H9 (cell line): ENCODE measurements at regions not wholly inside any gene's neighbourhood (a gene's known extent, or its start where the extent isn't known, plus 50 kb on each side); places are given as distances from the start of the nearest gene placed in this dataset.

Experiments
- DNase-seq: peaks from one replicate; pipeline ENCODE4 v3.0.0-alpha.2; 2017
- H2AFZ ChIP-seq: one replicate; pipeline ENCODE4 v1.6.1; 2013; ENCODE audit warnings: mild to moderate bottlenecking, low read length, control low read depth, moderate library complexity
- H2AK5ac ChIP-seq: 2 replicates; pipeline ENCODE4 v1.6.1; 2013; ENCODE audit warnings: low read length, control low read depth, mixed read lengths; ENCODE audit not compliant: insufficient read length
- H2BK120ac ChIP-seq: one replicate; pipeline ENCODE4 v1.6.1; 2013; ENCODE audit warnings: low read depth, mild to moderate bottlenecking, low read length, control low read depth, inconsistent platforms; ENCODE audit not compliant: poor library complexity, severe bottlenecking
- H2BK12ac ChIP-seq: 2 replicates; pipeline ENCODE4 v1.6.1; 2013; ENCODE audit warnings: low read length, control low read depth, mixed read lengths, low read depth; ENCODE audit not compliant: insufficient read length
- H2BK15ac ChIP-seq: 2 replicates; pipeline ENCODE4 v1.6.1; 2013; ENCODE audit warnings: low read depth, low read length, control low read depth
- H2BK20ac ChIP-seq: one replicate; pipeline ENCODE4 v1.6.1; 2013; ENCODE audit warnings: low read depth, mild to moderate bottlenecking, low read length, control low read depth, inconsistent platforms; ENCODE audit not compliant: poor library complexity, severe bottlenecking
- H2BK5ac ChIP-seq: 2 replicates; pipeline ENCODE4 v1.6.1; 2013; ENCODE audit warnings: low read length, control low read depth, mixed read lengths; ENCODE audit not compliant: insufficient read length
- H3K14ac ChIP-seq: 2 replicates; pipeline ENCODE4 v1.6.1; 2013; ENCODE audit warnings: low read length, control low read depth; ENCODE audit not compliant: insufficient read depth
- H3K18ac ChIP-seq: 2 replicates; pipeline ENCODE4 v1.6.1; 2013; ENCODE audit warnings: low read depth, mild to moderate bottlenecking, mixed read lengths, low read length, control low read depth; ENCODE audit not compliant: insufficient read length
- H3K23ac ChIP-seq: 2 replicates; pipeline ENCODE4 v1.6.1; 2013; ENCODE audit warnings: low read length, control low read depth, mixed read lengths, low read depth; ENCODE audit not compliant: insufficient read length
- H3K23me2 ChIP-seq: 2 replicates; pipeline ENCODE4 v1.6.1; 2013; ENCODE audit warnings: low read depth, mild to moderate bottlenecking, mixed read lengths, low read length, control low read depth; ENCODE audit not compliant: insufficient read length, poor library complexity, severe bottlenecking
- H3K27ac ChIP-seq: 2 replicates; pipeline ENCODE4 v1.5.1; 2013; ENCODE audit warnings: low read length, control low read depth, mixed read lengths, low read depth; ENCODE audit not compliant: insufficient read length
- H3K27me3 ChIP-seq: 2 replicates; pipeline ENCODE4 v1.6.1; 2013; ENCODE audit warnings: low read length, control low read depth, inconsistent platforms; ENCODE audit not compliant: insufficient read depth
- H3K4ac ChIP-seq: 2 replicates; pipeline ENCODE4 v1.6.1; 2013; ENCODE audit warnings: low read depth, mild to moderate bottlenecking, control low read depth, inconsistent platforms, low read length, moderate library complexity
- H3K4me1 ChIP-seq: 2 replicates; pipeline ENCODE4 v1.6.1; 2013; ENCODE audit warnings: low read length, control low read depth, inconsistent platforms; ENCODE audit not compliant: insufficient read depth
- H3K4me2 ChIP-seq: 2 replicates; pipeline ENCODE4 v1.6.1; 2013; ENCODE audit warnings: low read length, control low read depth, mixed read lengths; ENCODE audit not compliant: insufficient read length, insufficient read depth
- H3K56ac ChIP-seq: 2 replicates; pipeline ENCODE4 v1.6.1; 2013; ENCODE audit warnings: low read depth, mild to moderate bottlenecking, mixed read lengths, low read length, control low read depth; ENCODE audit not compliant: insufficient read length
- H3K79me1 ChIP-seq: 2 replicates; pipeline ENCODE4 v1.6.1; 2013; ENCODE audit warnings: low read depth, mild to moderate bottlenecking, moderate library complexity, low read length, control low read depth, inconsistent platforms; ENCODE audit not compliant: insufficient read depth, poor library complexity, severe bottlenecking
- H3K79me2 ChIP-seq: 2 replicates; pipeline ENCODE4 v1.6.1; 2013; ENCODE audit warnings: low read length, control low read depth, inconsistent platforms; ENCODE audit not compliant: insufficient read depth
- H3K9ac ChIP-seq: 2 replicates; pipeline ENCODE4 v1.6.1; 2013; ENCODE audit warnings: low read length, control low read depth, mixed read lengths; ENCODE audit not compliant: insufficient read length; ENCODE audit errors: extremely low read depth
- H3K9me3 ChIP-seq: one replicate; pipeline ENCODE4 v1.6.1; 2013; ENCODE audit warnings: low read depth, low read length, inconsistent platforms; ENCODE audit not compliant: control insufficient read depth
- H3T11ph ChIP-seq: one replicate; pipeline ENCODE4 v1.6.1; 2013; ENCODE audit warnings: mild to moderate bottlenecking, low read length, control low read depth, inconsistent platforms
- H4K20me1 ChIP-seq: one replicate; pipeline ENCODE4 v1.6.1; 2013; ENCODE audit not compliant: control insufficient read depth, insufficient read length, insufficient read depth
- H4K5ac ChIP-seq: 2 replicates; pipeline ENCODE4 v1.6.1; 2013; ENCODE audit warnings: low read depth, mild to moderate bottlenecking, mixed read lengths, low read length, control low read depth; ENCODE audit not compliant: insufficient read length
- H4K8ac ChIP-seq: replicated peaks from 2 replicates; pipeline ENCODE4 v1.6.1; 2013; ENCODE audit warnings: low read length, control low read depth, mixed read lengths, low read depth; ENCODE audit not compliant: insufficient read length
- H4K91ac ChIP-seq: 2 replicates; pipeline ENCODE4 v1.6.1; 2013; ENCODE audit warnings: low read depth, mild to moderate bottlenecking, moderate library complexity, mixed read lengths, low read length, control low read depth; ENCODE audit not compliant: insufficient read length
- H3K27ac Mint-ChIP-seq, 3 experiments: 2 replicates in 2 of 3; 3 replicates in 1 of 3; pipeline ENCODE4 v1.8.0; 2020 to 2021; ENCODE audit warnings: mixed read lengths in 3 of 3, mild to moderate bottlenecking in 1 of 3, moderate library complexity in 1 of 3
- H3K27me3 Mint-ChIP-seq: 2 replicates; pipeline ENCODE4 v1.8.0; 2021; ENCODE audit warnings: low read depth, mild to moderate bottlenecking, moderate library complexity, mixed read lengths
- H3K36me3 Mint-ChIP-seq, 3 experiments: 2 replicates in 2 of 3; 3 replicates in 1 of 3; pipeline ENCODE4 v1.8.0; 2020 to 2021; ENCODE audit warnings: low read depth in 3 of 3, mixed read lengths in 3 of 3; ENCODE audit not compliant: insufficient read depth in 1 of 3
- H3K4me1 Mint-ChIP-seq, 2 experiments: 2 replicates each; pipeline ENCODE4 v1.8.0; 2020; ENCODE audit warnings: mixed read lengths in 2 of 2
- H3K4me3 Mint-ChIP-seq, 2 experiments: 2 replicates in 1 of 2; 3 replicates in 1 of 2; pipeline ENCODE4 v1.8.0; 2020 to 2021; ENCODE audit warnings: mild to moderate bottlenecking in 2 of 2, mixed read lengths in 2 of 2, moderate library complexity in 1 of 2
- H3K9me3 Mint-ChIP-seq, 2 experiments: 2 replicates in 1 of 2; 3 replicates in 1 of 2; pipeline ENCODE4 v1.8.0; 2020; ENCODE audit warnings: mild to moderate bottlenecking in 2 of 2, mixed read lengths in 2 of 2, moderate library complexity in 1 of 2
- WGBS: extraction: QIAGEN DNeasy Blood & Tissue Kit; methylation state at CpG from one replicate; pipeline ENCODE4 v1.1.7; 2013; ENCODE audit warnings: missing lambda C conversion rate, low lambda C conversion rate, mixed read lengths; ENCODE audit not compliant: insufficient read length; ENCODE audit errors: extremely low coverage; 5-methylcytosine and 5-hydroxymethylcytosine counted together
- TF ChIP-seq, protein P1 (sequence below): fragments of 200-600 bp; sonication (generic); conservative IDR thresholded peaks from 3 replicates; pipeline ENCODE4 v1.8.0; 2021; ENCODE audit warnings: antibody characterized with exemption, mild to moderate bottlenecking

DNA sequence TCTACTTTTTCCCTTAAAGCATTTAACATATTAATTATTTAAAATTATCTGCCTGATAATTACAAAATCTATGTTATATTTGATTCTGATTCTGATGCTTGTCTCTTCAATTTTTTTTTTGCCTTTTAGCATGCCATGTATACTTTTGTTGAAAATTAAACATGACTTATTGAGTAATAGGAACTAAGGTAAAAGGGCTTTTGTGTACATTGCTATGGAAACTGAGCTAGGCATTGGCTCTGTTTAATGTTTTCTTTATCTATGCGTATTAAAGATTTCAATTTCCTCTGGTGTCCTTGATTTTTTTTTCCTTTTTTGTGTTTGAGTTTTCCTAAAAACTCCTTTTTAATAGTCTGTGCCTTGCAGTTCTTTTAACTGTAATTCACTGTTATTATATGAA is 805.2 kb downstream of the DHX35 start:
- Mint-ChIP-seq H3K9me3 (peaks cover 6 to 8% of the 10 kb centered on the region in 2 experiments; a peak in 4 of 5 replicates), H3K4me3 (no peak overlapping the region), H3K4me1 (peaks cover 5% of the 10 kb centered on the region in 2 experiments; a peak in 3 of 4 replicates), H3K27ac (no peak overlapping the region), H3K36me3 (peaks cover 0 to 1% (median 0%) of the 10 kb centered on the region in 3 experiments; a peak in 2 of 7 replicates), H3K27me3 (no peaks in the 10 kb centered on the region)
- DNase-seq, result no peak
- Histone ChIP-seq H2BK15ac (no peak overlapping the region), H3K23me2 (no peaks in the 10 kb centered on the region), H4K5ac (no peak overlapping the region), H2BK120ac (no peak overlapping the region), H2BK20ac (no peak overlapping the region), H3K14ac (no peak overlapping the region), H3T11ph (no peak overlapping the region), H2BK12ac (no peak overlapping the region), H3K23ac (no peak overlapping the region), H3K56ac (no peak overlapping the region), H4K91ac (no peak overlapping the region), H3K79me1 (no peaks in the 10 kb centered on the region), H3K4me1 (no peaks in the 10 kb centered on the region), H3K79me2 (no peaks in the 10 kb centered on the region), H3K4me2 (no peak overlapping the region), H2BK5ac (no peak overlapping the region), H3K9ac (no peak overlapping the region), H3K27me3 (no peaks in the 10 kb centered on the region), H3K18ac (no peak overlapping the region), H3K4ac (no peak overlapping the region), H2AFZ (no peak overlapping the region), H4K20me1 (no peaks in the 10 kb centered on the region), H4K8ac (no peak overlapping the region), H3K9me3 (no peaks in the 10 kb centered on the region), H3K27ac (no peak overlapping the region), H2AK5ac (no peak overlapping the region)
- TF ChIP-seq, protein P1, sequence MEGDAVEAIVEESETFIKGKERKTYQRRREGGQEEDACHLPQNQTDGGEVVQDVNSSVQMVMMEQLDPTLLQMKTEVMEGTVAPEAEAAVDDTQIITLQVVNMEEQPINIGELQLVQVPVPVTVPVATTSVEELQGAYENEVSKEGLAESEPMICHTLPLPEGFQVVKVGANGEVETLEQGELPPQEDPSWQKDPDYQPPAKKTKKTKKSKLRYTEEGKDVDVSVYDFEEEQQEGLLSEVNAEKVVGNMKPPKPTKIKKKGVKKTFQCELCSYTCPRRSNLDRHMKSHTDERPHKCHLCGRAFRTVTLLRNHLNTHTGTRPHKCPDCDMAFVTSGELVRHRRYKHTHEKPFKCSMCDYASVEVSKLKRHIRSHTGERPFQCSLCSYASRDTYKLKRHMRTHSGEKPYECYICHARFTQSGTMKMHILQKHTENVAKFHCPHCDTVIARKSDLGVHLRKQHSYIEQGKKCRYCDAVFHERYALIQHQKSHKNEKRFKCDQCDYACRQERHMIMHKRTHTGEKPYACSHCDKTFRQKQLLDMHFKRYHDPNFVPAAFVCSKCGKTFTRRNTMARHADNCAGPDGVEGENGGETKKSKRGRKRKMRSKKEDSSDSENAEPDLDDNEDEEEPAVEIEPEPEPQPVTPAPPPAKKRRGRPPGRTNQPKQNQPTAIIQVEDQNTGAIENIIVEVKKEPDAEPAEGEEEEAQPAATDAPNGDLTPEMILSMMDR, result no peak
- no CpG with 5 or more reads among the region's 1 CpG for WGBS
